ENCODE measurements at regions not wholly inside any gene's neighbourhood (a gene's known extent, or its start where the extent isn't known, plus 50 kb on each side); places are given as distances from the start of the nearest gene placed in this dataset.

GRCh38 chr4:60581919-60582536, 618.1 kb upstream of the ADGRL3 start:
- H3K9me2 ChIP-seq (ENCODE audit: insufficient read depth): no peaks in the 10 kb centered on the region; the same call in 1 of the 2 replicates
- H4K20me1 ChIP-seq (replicated peaks; ENCODE audit: insufficient read depth): no peaks in the 10 kb centered on the region
- H3K4me3 ChIP-seq: no peak overlapping the region
- no peak overlapping the region for H2AFZ ChIP-seq
- no peaks in the 10 kb centered on the region for H3K36me3 ChIP-seq (ENCODE audit: insufficient read depth)
- H3K4me1 ChIP-seq (ENCODE audit: insufficient read depth): no peaks in the 10 kb centered on the region
- Mint-ChIP-seq H3K36me3 (ENCODE audit: low read depth) (no peaks in the 10 kb centered on the region), H3K9me3 (no peaks in the 10 kb centered on the region), H3K4me1 (peaks cover 4% of the 10 kb centered on the region), H3K27ac (no peak overlapping the region), H3K27me3 (ENCODE audit: insufficient read depth, low read depth, poor library complexity) (no peaks in the 10 kb centered on the region), H3K4me3 (no peak overlapping the region)
- no peaks in the 10 kb centered on the region for H3K27me3 ChIP-seq (ENCODE audit: insufficient read depth)
- no peak overlapping the region for H3K27ac ChIP-seq (ENCODE audit: low read depth)
- ATAC-seq: no peak
- no peaks in the 10 kb centered on the region for H3K79me2 ChIP-seq (replicated peaks; ENCODE audit: insufficient read depth)
- no peaks in the 10 kb centered on the region for H3F3A ChIP-seq (replicated peaks; ENCODE audit: low read depth)
- TF ChIP-seq JUNB (IDR thresholded peaks at IDR 0.05; ENCODE audit: unreplicated experiment) (no peak), NANOG (IDR thresholded peaks at IDR 0.05; ENCODE audit: borderline replicate concordance) (no peak), EZH2phosphoT487 (IDR thresholded peaks at IDR 0.05; ENCODE audit: unreplicated experiment) (no peak), ETS1 (IDR thresholded peaks at IDR 0.05) (no peak)
- TF ChIP-seq, protein P1, sequence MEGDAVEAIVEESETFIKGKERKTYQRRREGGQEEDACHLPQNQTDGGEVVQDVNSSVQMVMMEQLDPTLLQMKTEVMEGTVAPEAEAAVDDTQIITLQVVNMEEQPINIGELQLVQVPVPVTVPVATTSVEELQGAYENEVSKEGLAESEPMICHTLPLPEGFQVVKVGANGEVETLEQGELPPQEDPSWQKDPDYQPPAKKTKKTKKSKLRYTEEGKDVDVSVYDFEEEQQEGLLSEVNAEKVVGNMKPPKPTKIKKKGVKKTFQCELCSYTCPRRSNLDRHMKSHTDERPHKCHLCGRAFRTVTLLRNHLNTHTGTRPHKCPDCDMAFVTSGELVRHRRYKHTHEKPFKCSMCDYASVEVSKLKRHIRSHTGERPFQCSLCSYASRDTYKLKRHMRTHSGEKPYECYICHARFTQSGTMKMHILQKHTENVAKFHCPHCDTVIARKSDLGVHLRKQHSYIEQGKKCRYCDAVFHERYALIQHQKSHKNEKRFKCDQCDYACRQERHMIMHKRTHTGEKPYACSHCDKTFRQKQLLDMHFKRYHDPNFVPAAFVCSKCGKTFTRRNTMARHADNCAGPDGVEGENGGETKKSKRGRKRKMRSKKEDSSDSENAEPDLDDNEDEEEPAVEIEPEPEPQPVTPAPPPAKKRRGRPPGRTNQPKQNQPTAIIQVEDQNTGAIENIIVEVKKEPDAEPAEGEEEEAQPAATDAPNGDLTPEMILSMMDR (conservative IDR thresholded peaks at IDR 0.05; ENCODE audit: low read depth in 2 of 2): no peak
- TF ChIP-seq, protein P2, sequence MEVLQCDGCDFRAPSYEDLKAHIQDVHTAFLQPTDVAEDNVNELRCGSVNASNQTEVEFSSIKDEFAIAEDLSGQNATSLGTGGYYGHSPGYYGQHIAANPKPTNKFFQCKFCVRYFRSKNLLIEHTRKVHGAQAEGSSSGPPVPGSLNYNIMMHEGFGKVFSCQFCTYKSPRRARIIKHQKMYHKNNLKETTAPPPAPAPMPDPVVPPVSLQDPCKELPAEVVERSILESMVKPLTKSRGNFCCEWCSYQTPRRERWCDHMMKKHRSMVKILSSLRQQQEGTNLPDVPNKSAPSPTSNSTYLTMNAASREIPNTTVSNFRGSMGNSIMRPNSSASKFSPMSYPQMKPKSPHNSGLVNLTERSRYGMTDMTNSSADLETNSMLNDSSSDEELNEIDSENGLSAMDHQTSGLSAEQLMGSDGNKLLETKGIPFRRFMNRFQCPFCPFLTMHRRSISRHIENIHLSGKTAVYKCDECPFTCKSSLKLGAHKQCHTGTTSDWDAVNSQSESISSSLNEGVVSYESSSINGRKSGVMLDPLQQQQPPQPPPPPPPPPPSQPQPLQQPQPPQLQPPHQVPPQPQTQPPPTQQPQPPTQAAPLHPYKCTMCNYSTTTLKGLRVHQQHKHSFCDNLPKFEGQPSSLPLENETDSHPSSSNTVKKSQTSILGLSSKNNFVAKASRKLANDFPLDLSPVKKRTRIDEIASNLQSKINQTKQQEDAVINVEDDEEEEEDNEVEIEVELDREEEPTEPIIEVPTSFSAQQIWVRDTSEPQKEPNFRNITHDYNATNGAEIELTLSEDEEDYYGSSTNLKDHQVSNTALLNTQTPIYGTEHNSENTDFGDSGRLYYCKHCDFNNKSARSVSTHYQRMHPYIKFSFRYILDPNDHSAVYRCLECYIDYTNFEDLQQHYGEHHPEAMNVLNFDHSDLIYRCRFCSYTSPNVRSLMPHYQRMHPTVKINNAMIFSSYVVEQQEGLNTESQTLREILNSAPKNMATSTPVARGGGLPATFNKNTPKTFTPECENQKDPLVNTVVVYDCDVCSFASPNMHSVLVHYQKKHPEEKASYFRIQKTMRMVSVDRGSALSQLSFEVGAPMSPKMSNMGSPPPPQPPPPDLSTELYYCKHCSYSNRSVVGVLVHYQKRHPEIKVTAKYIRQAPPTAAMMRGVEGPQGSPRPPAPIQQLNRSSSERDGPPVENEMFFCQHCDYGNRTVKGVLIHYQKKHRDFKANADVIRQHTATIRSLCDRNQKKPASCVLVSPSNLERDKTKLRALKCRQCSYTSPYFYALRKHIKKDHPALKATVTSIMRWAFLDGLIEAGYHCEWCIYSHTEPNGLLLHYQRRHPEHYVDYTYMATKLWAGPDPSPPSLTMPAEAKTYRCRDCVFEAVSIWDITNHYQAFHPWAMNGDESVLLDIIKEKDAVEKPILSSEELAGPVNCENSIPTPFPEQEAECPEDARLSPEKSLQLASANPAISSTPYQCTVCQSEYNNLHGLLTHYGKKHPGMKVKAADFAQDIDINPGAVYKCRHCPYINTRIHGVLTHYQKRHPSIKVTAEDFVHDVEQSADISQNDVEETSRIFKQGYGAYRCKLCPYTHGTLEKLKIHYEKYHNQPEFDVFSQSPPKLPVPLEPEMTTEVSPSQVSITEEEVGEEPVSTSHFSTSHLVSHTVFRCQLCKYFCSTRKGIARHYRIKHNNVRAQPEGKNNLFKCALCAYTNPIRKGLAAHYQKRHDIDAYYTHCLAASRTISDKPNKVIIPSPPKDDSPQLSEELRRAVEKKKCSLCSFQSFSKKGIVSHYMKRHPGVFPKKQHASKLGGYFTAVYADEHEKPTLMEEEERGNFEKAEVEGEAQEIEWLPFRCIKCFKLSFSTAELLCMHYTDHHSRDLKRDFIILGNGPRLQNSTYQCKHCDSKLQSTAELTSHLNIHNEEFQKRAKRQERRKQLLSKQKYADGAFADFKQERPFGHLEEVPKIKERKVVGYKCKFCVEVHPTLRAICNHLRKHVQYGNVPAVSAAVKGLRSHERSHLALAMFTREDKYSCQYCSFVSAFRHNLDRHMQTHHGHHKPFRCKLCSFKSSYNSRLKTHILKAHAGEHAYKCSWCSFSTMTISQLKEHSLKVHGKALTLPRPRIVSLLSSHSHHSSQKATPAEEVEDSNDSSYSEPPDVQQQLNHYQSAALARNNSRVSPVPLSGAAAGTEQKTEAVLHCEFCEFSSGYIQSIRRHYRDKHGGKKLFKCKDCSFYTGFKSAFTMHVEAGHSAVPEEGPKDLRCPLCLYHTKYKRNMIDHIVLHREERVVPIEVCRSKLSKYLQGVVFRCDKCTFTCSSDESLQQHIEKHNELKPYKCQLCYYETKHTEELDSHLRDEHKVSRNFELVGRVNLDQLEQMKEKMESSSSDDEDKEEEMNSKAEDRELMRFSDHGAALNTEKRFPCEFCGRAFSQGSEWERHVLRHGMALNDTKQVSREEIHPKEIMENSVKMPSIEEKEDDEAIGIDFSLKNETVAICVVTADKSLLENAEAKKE (CRISPR knock-in tag; IDR thresholded peaks at IDR 0.05): no peak
- H3K4me2 ChIP-seq: no peak overlapping the region
- DNase-seq (ENCODE audit: low spot score): no peak
